ENCODE measurements at regions not wholly inside any gene's neighbourhood (a gene's known extent, or its start where the extent isn't known, plus 50 kb on each side); places are given as distances from the start of the nearest gene placed in this dataset.

DNA sequence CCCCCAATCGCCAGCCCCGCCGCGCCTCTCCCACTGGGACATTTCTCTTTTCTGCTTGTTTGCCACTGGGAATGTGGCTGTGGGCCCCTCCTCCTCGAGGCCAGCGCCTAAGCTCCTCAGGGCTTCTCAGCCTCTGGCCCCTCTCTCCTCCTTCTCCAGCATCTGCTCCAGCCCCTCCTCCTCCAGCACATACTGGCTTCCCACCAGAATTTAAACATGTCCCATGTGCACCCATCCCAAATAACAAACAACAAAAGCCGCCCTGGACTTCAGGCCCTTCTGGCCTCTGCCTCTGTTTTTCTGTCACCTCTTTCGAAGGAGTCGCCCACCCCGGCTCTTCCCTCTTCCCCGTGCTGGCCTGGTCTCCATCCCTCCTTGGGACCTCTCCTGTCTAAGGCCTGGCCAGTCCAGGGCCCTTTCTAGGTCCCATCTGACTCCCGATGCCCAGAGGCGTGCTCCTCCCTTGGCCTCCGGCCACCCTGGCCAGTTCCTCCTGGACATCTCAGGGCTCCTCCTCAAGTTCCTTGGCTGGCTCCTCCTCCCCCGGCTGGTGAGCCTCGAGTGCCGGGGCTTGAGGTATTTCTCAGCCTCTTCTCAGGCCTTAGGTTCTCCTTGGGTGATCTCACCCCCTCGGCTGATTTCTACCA is 94.6 kb upstream of the SLC6A6 start:
- in situ Hi-C loops (cut with HindIII; ENCODE audit: low sequenced_read_pairs) = no loop called here

DNA sequence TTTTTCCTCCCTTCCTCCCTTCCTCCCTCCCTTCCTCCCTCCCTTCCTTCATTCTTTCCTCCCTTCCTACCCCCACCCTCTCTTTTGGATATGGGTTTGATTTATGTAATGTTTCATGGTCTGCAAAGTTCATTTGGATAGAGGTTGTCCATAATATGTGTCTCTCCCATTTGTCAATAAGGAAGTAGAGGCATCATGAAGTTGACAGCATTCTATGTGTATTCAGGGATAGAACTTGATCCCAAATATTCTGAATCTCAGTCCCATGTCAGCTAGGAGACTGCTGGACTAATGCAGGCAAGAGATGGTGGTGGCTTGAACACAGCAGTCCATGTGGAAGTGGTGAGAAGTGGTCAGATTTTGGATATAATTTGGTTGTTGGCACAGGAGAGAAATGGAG is 90.7 kb upstream of the SLC6A6 start:
- in situ Hi-C loops (cut with HindIII; ENCODE audit: low sequenced_read_pairs) = no loop called here

DNA sequence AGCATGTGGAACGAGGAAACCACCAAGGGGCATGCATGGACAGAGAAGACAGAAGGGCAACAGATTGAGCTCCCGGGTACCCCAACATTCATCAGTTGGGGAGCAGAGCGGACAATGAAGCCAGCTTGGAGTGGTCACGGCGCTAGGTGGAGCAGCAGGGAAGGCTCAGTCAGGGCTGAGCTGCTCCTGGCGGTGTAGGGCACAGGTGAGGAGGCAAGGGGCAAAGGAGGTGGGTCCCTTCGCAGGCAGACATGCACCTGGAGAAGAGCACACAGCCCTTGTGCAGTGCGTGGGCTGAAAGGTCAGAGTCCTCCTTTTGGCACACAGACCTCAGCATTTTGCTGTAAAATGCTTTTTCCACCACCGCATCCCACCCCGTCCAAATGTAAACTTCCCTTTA is 90.0 kb upstream of the SLC6A6 start:
- in situ Hi-C loops (cut with HindIII; ENCODE audit: low sequenced_read_pairs) = no loop called here

DNA sequence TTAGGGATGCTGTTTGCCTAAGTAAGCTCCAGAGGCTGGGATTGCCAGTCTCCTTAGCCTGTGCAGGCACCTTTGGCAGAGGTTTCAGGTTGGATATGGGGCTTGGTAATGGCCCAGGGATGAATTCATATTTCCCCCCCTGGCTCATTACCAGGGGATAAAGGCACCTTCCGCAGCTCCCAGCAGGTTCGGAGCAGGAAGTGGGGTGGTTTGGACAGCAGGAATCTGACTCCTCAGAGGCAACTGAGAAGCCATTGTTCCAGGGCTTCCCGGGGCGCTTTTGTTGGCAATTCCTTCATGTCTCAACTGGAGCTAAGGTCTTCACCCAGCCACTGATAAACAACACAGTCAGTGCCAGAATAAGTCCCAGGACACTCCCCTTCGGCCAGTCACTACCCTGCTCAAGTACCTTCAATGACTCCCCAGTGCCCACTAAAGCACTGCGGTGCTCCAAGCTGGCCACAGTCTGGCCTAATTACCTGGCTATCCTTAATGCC is 85.3 kb upstream of the SLC6A6 start:
- in situ Hi-C loops (cut with HindIII; ENCODE audit: low sequenced_read_pairs) = no loop called here

DNA sequence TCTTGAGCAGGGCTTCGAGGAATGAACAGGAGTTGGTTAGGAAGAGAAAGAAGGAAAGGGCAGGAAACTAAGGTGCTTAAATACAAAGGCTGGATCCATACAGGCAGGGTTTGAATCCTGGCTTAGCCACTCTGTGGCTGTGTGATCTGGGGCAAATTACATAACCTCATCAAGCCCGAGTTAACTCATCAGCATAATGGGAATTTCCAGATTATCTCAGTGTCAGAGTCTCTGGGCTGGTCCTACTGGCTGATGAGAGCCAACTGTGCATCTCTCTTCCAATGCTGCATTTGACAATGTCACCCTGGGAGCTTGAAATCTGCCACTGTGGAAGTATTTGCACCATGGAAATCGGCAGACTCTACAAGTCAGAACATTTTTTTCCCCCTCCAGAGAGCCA is 83.8 kb upstream of the SLC6A6 start:
- in situ Hi-C loops (cut with HindIII; ENCODE audit: low sequenced_read_pairs) = no loop called here

DNA sequence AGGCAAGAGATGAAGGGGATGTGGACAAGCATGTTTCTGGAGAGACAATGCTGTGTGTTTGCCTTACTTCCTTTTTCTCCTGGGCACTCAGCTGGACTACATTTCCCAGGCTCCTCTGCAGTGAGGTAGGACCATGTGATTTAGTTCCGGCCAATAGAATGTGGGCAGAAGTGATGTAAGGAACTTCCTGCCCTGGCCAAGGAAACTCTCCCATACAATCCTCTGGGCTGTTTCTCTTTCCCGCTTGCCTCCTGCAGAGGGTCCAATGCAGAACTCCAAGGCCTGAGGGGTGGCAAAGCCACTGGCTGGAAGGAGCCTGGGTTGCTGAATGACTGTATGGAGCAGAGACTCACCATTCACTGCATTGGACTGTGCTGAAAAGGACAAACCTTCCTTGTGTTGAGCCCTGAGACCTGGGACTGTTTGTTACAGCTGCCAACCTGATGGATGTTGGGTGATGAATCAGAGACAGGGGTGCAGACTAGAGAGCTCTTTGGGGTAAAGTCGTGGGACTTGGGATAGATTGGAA is 82.7 kb upstream of the SLC6A6 start:
- in situ Hi-C loops (cut with HindIII; ENCODE audit: low sequenced_read_pairs) = no loop called here

DNA sequence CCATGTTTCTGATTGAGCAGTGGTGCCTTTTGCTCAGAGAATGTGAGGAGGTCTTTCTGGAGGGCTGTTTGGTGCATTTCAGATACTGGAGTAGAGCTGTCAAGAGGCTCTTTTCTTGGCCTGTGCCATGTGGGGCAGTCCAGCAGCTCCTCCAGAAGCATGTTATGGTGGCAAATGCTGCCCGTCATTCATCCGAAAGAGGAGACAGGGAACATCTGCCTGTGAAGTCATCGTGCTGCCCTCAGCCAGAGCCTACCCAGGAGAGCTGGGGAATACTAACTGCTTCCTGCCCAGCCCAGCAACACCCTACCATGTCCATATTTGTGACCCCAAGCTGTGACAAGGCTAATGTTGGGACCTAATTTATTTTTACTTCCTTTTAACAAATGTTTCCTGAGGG is 82.2 kb upstream of the SLC6A6 start:
- in situ Hi-C loops (cut with HindIII; ENCODE audit: low sequenced_read_pairs) = no loop called here

DNA sequence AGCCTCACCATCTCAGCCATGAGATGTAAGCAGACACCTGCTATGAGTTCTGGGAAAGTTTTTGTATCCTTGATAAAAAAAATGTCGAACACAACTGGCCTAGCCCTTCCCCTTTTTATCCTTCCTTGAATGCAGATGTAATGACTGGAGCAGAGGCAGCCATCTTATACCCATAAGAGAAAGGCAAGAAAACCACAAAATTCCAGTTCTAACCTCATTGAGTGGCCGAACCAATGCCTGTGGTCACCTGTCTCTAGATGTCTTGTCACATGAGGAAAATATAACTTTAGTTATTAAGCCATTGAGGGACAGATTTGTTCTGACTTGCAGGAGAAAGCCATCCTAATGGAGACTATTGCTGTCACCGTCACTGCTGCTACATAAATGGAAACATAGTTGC is 80.4 kb upstream of the SLC6A6 start:
- in situ Hi-C loops (cut with HindIII; ENCODE audit: low sequenced_read_pairs) = no loop called here

DNA sequence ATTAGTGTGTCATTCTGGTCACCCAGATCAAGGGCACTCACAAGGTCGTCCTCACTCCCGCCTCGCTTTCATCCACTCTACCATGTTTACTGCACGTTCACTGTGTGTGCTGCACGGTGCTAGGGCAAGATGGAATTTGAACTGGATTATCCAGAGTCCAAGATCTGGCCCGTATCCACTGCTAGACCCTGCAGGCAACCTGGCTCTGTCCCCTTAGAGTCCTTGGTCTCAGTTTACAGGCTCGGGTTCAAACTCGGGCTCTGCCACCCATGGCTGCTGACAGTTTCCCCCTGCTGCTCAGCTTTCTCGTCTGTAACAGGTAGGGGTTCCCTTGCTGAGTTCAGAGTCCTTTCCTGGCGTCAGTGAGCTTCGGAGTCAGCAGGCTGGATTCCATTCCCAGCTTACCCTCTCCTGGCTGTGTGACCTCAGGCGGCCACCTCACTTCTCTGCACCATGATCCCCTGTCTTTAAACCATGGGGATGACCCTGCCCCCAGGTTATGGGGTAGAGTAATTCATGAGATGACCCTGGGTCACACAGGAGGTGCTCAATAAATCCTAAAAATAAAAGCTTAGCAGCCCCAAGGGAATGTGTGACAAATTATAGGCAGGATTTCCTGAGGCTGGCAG is 79.6 kb upstream of the SLC6A6 start:
- in situ Hi-C loops (cut with HindIII; ENCODE audit: low sequenced_read_pairs) = no loop called here

DNA sequence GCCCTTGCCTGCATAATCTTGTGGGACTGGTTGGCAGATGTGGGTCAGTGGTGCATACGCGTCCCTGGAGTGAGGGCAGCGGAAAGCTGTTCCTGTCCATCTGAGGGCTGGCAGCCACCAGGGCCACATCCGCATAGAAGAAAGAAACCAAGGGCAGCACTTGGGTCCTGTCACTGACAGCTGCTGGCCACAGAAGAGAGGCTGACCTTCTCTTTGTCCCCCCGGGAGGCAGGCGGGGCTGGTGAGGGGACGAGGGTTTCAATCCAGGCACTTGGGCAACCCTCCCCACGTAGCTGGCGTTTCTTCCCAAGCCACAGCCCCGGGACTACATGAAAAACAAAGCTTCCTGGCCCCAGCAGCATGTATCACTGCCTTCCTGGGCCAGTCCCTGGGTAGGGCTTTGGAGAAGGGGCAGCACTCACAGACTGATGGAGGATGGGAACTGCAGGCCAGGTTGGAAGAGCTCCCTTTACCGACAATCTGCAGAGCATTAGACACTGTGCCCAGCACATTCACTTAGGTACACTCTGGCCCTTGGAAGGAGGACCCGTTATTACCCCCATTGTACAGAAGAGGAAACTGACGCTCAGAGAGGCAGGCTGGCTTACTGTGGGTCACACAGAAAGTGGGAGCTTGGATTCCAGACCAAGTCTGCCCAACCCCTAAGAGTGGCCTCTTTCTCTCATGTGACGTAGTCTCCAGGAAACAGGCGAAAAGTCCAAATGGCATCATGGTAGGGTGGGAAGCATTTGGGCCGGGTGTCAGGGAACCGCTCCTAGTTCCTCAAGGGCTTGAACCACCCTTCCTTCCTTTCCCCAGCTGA is 78.8 kb upstream of the SLC6A6 start:
- in situ Hi-C loops (cut with HindIII; ENCODE audit: low sequenced_read_pairs) = no loop called here

DNA sequence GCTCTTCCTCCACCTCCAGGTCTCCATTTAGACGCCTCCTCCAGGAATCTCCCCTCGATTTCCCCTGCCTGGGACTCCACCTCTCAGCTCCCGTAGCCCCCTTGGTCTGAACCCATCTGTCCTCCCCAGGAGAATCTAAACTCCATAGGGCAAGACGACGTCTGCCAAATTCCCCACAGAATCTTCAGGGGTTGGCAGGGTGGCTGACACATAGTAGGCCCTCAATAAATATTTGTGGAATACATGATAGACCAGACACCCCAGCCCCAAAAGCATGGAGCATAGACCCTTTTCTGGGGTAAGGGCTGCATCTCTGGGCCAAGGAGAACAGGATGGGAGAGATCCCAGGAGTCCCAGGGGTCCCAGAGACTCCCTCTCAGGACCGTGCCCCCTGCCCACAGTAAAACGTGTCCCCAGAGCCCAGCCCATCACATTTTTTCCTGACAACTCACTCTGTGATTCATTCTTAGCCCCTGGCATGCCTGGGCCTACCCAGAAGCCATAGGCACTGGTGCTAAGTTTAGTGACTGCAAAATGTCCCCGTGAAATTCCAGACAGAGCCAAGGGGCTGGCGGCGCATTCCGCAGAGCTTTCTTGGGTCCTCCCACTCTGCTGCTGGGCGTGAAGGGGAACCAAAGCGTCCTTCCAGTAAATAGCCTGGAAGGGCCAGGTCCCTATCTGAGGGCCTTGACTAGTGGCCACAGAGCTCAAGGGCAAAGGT is 78.0 kb upstream of the SLC6A6 start:
- in situ Hi-C loops (cut with HindIII; ENCODE audit: low sequenced_read_pairs) = no loop called here

DNA sequence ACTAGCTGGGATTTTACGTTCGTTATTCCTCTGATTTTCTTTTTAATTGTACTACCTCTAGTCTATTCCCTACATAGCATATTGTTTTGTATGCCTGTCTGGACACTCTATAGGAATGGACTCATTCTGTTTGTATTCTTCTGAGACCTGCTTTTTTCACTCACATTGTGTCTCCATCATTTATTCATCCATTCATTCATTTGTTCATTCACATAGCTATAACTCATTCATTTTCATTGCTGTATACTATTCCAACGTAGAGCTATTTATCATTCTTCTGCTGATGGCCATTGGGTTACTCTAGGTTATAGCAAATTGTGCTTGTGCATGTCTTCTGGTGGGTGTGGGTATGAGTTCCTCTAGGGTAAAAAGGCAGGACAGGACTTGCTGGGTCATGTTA is 74.0 kb upstream of the SLC6A6 start:
- in situ Hi-C loops (cut with HindIII; ENCODE audit: low sequenced_read_pairs) = no loop called here

DNA sequence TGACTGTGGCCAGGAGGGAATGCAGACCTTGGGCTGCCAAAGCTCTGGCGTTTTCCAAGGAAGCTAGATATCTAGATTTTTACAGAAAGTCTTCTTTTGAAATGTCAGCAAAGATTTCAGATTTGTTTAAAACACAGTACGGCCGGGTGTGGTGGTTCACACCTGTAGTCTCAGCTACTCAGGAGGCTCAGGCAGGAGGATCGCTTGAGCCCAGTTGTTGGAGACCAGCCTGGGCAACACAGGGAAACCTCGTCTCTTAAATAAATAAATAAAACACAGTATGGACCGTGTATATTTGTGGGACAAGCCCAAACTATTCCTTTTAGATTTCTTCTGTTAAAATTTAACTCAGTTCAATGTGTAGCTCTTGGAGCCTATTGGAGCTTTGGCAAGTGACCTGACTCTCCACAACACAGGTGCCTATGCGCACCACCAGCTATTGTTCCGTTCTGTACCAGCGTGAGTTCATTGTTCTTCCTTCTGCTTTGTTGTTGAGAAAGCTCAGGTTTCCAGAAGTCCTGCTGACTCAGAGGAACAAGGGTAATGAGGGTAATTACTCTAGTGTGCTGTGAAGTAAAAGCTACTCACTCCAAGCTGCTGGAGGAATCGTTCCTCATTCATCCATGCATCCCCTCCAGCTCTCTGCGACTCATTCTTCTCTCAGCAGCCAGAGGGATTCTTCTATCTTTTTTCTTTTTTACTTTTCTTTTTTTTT is 73.1 kb upstream of the SLC6A6 start:
- in situ Hi-C loops (cut with HindIII; ENCODE audit: low sequenced_read_pairs) = no loop called here

DNA sequence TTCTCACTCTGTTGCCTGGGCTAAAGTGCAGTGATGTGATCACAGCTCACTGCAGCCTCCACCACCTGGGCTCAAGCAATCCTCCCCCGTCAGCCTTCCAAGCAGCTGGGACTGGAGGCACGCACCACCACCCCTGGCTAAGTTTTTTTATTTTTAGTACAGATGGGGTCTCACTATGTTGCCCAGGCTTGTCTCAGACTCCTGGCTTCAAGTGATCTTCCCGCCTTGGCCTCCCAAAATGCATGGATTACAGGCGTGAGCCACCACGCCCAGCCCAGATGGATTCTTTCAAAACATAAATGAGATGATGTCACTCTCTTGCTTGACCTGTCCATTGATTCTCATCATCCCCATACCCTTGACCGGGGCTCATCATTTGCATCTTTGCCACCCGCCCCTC is 72.6 kb upstream of the SLC6A6 start:
- in situ Hi-C loops (cut with HindIII; ENCODE audit: low sequenced_read_pairs) = no loop called here

DNA sequence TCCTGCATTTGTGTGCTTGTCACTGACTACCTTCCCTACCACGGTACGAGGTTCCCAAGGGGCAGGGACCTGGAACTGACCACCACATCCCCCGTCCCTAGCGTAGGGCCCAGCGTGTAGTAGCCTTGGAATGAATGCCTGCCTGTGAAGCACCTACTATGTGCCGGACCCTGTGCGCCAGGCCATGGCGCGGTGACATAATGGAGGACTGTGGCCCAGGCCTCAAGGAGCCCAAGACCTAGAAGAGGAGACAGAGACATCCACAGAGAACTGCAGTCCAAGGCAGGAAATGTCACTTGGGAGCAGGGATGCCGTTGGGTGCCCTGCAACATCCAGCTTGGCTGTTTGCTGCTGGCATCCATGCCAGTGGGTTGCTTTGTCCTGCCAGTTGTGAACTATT is 71.9 kb upstream of the SLC6A6 start:
- in situ Hi-C loops (cut with HindIII; ENCODE audit: low sequenced_read_pairs) = no loop called here

DNA sequence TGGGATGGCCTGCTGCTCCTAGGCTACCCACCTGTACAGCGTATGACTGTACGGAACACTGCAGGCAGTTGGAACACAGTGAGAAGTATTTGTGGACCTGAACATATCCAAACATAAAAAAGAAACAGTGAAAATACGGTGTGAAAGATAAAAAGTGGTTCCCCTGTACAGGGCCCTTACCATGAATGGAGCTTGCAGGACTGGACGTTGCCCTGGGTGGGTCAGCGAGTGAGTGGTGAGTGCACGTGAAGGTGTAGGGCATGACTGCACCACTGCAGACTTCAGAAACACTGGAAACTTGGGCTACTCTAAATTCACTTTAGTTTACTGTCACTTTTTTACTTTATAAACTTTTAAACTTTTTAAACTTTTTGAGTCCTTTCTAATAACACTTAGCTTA is 71.2 kb upstream of the SLC6A6 start:
- in situ Hi-C loops (cut with HindIII; ENCODE audit: low sequenced_read_pairs) = no loop called here

DNA sequence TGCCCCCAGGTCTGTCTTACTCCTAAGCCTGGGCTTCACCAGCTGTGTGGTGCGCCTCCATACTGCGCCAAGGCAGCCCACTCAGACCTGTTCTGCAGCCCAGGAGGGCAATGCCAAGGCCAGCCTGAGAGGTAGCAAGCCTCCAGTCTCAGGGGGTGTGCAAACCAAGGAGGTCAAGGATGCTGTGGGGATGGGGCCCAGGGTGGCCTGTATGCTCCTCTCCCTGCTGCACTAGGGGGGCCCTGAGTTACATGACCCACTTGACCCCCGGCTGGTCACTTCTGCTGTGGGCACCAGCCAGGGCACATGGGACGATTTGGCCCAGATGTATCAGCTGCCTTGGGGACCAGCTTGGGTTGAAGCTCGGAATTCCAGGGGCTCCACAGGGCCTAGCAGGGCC is 70.0 kb upstream of the SLC6A6 start:
- in situ Hi-C loops (cut with HindIII; ENCODE audit: low sequenced_read_pairs) = no loop called here

DNA sequence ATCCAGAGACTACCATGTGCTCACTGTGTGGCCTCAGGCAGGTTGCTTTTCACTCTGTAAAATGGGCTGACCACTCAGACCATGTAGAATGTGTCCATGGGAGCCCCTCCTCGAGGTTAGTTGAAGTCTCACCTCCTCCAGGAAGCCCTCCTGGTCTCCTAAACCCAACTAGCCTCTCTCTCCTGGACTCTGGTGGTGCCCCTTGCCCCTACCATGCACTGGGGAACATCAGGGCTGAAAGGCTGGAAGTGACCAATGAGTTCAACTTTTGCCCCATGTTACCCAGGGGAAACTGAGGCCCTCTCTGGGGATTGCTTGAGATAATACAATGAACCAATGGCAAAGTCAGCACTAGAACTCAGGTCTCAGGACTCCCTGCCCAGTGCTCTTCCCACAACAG is 69.2 kb upstream of the SLC6A6 start:
- in situ Hi-C loops (cut with HindIII; ENCODE audit: low sequenced_read_pairs) = no loop called here

DNA sequence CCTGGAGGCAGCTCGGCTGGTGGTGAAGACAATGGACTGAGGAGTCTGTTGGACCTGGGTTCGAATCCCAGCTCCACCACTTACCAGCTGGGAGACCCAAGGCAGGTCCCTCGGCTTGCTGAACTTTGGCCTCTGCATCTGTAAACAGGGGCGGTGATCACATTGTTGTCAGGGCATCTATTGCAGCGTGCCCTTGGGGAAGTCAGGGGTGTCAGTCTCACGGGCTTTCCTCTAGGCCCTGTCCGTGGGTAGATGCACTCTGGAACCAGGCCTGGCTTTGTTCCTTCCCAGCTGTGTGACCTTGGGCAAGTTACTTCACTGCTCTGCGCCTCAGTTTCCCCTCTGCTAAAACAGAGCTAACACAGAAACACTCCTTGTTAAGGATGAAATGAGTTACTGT is 68.8 kb upstream of the SLC6A6 start:
- in situ Hi-C loops (cut with HindIII; ENCODE audit: low sequenced_read_pairs) = no loop called here

DNA sequence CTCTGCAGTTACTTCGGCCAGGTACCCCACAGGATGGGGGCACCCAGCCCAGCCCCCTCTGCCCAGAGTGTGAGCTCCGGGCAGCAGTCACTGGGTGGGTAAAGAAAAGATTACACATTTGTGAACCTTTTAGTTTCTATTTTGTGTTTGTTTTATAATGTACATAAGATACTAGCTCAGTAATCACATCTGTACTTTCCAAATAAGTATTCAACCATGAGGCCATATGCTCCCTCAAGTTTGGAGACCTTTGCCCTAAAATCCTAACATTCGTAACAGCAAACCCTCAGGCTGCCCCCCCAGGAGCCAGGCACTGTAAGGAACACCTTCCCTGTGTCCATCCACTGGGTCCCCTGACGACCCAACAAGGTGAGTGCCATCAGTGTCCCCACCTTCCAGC is 68.3 kb upstream of the SLC6A6 start:
- in situ Hi-C loops (cut with HindIII; ENCODE audit: low sequenced_read_pairs) = no loop called here

DNA sequence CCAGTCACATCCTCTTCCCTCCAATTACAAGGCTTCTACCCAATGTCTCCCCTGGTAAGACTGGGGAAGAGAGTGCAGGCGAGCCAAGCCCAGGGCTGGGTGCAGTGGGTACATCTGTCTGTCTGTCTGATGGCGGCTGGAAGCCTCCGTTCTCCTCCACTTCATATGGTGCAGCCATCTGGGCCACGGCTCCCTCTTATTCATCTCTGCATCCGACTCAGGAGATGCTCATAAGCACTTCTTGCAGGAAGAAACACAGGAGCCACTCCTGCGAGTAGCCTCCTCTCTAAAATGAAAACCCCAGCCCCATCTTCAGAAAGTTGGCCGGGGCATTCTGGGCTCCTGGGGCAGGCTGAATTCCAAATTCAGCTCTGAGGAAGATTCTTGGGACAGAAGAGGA is 67.5 kb upstream of the SLC6A6 start:
- in situ Hi-C loops (cut with HindIII; ENCODE audit: low sequenced_read_pairs) = no loop called here

Measured in DLD1 (cell line).